Endothelial cell of umbilical vein (primary cell): ENCODE measurements at regions not wholly inside any gene's neighbourhood (a gene's known extent, or its start where the extent isn't known, plus 50 kb on each side); places are given as distances from the start of the nearest gene placed in this dataset.

ENCODE experiments used
- BruUV-seq: library from RNA; stranded (reverse); fragments of 400-500 nt; replicated peaks from 2 replicates; lab custom pipeline; 2021; lab: Mats Ljungman, UMichigan
- CTCF ChIA-PET: fragments of 300-600, 350-600 bp; sonication (Branson Sonifier 250); formaldehyde crosslinking; loops from one replicate; lab custom pipeline; 2021; ENCODE audit warnings: antibody characterized with exemption, inconsistent platforms; lab: Charles Lee
- POLR2A ChIA-PET: fragments of 300-600, 350-600 bp; sonication (Branson Sonifier 250); formaldehyde crosslinking; loops from one replicate; lab custom pipeline; 2021; ENCODE audit warnings: antibody characterized with exemption, inconsistent platforms; lab: Charles Lee
- DNase-seq: peaks from one replicate; pipeline ENCODE4 v3.0.0-alpha.2; 2011; ENCODE audit warnings: low read depth, low spot score
- FAIRE-seq: peaks from 2 replicates; lab custom pipeline; 2011; peaks lifted over from hg19 to GRCh38; lab: Jason Lieb, UNC
- H2AFZ ChIP-seq: 2 replicates; pipeline ENCODE4 v1.6.0; 2012; ENCODE audit warnings: low read depth, low read length, control low read depth, inconsistent platforms
- H3K27ac ChIP-seq: 2 replicates; pipeline ENCODE4 v1.5.1; 2011; ENCODE audit warnings: low read depth, mild to moderate bottlenecking, control low read depth, low read length, moderate library complexity; ENCODE audit not compliant: insufficient read depth
- H3K27me3 ChIP-seq, 2 experiments: 2 replicates each; pipeline versions ENCODE4 v1.6.0 to v1.6.1; 2011; ENCODE audit warnings: low read length in 2 of 2, mixed read lengths in 1 of 2; ENCODE audit not compliant: control insufficient read depth in 2 of 2, insufficient read depth in 2 of 2
- H3K36me3 ChIP-seq, 2 experiments: 2 replicates in 1 of 2; 3 replicates in 1 of 2; pipeline ENCODE4 v1.5.1; 2011; ENCODE audit warnings: low read length in 2 of 2, mild to moderate bottlenecking in 1 of 2, moderate library complexity in 1 of 2; ENCODE audit not compliant: control insufficient read depth in 2 of 2, insufficient read depth in 2 of 2; ENCODE audit errors: extremely low read depth in 1 of 2
- H3K4me1 ChIP-seq: 3 replicates; pipeline ENCODE4 v1.5.1; 2011; ENCODE audit warnings: mild to moderate bottlenecking, low read length; ENCODE audit not compliant: control insufficient read depth, insufficient read depth; ENCODE audit errors: extremely low read depth
- H3K4me2 ChIP-seq: 2 replicates; pipeline ENCODE4 v1.6.1; 2011; ENCODE audit warnings: low read length, control low read depth, mixed read lengths; ENCODE audit not compliant: insufficient read depth
- H3K4me3 ChIP-seq, 3 experiments: fragments of 200-600 bp in 1 of 3; sonication (generic), shearing (Covaris generic) in 1 of 3; replicated peaks in 1 of 3; 2 replicates each; pipeline ENCODE4 v1.5.1; 2011 to 2016; ENCODE audit warnings: control low read depth in 3 of 3, low read length in 3 of 3, mild to moderate bottlenecking in 2 of 3, inconsistent platforms in 1 of 3, low read depth in 1 of 3, moderate library complexity in 1 of 3; ENCODE audit not compliant: insufficient read depth in 1 of 3
- H3K79me2 ChIP-seq: 2 replicates; pipeline ENCODE4 v1.6.0; 2012; ENCODE audit warnings: low read length, inconsistent platforms; ENCODE audit not compliant: control insufficient read depth, insufficient read depth
- H3K9ac ChIP-seq: replicated peaks from 2 replicates; pipeline ENCODE3; 2011; ENCODE audit warnings: low read length, control low read depth; ENCODE audit not compliant: insufficient read depth; ENCODE audit errors: extremely low read depth
- H3K9me1 ChIP-seq: replicated peaks from 3 replicates; pipeline ENCODE4 v1.6.0; 2011; ENCODE audit warnings: mild to moderate bottlenecking, low read length; ENCODE audit not compliant: control insufficient read depth, insufficient read depth; ENCODE audit errors: extremely low read depth
- H3K9me3 ChIP-seq: replicated peaks from 2 replicates; pipeline ENCODE4 v1.5.1; 2012; ENCODE audit warnings: low read length, inconsistent platforms; ENCODE audit not compliant: control insufficient read depth, insufficient read depth
- H4K20me1 ChIP-seq: replicated peaks from 2 replicates; pipeline ENCODE3; 2011; ENCODE audit warnings: mild to moderate bottlenecking, low read length; ENCODE audit not compliant: control insufficient read depth, insufficient read depth; ENCODE audit errors: extremely low read depth
- CTCF ChIP-seq, 2 donors: IDR thresholded peaks; 1 replicate in 1 of 2; 2 replicates in 1 of 2; pipeline ENCODE4 v1.5.1; 2011; ENCODE audit warnings: low read length in 2 of 2, mild to moderate bottlenecking in 2 of 2, moderate library complexity in 2 of 2, control low read depth in 1 of 2, inconsistent platforms in 1 of 2, low read depth in 1 of 2; ENCODE audit not compliant: insufficient read depth in 1 of 2; ENCODE audit errors: extremely low read depth in 1 of 2
- EZH2 ChIP-seq: IDR thresholded peaks from 2 replicates; pipeline ENCODE4 v1.6.1; 2012; ENCODE audit warnings: borderline replicate concordance, low read depth, mild to moderate bottlenecking, moderate library complexity, low read length, inconsistent platforms; ENCODE audit not compliant: severe bottlenecking
- FOS ChIP-seq: IDR thresholded peaks from 2 replicates; pipeline ENCODE4 v1.6.1; 2011; ENCODE audit warnings: mild to moderate bottlenecking, low read length, moderate library complexity, borderline replicate concordance; ENCODE audit not compliant: insufficient read depth
- GATA2 ChIP-seq: IDR thresholded peaks from 2 replicates; pipeline ENCODE4 v1.7.0; 2011; ENCODE audit warnings: low read depth, mild to moderate bottlenecking, moderate library complexity, mixed read lengths, low read length; ENCODE audit not compliant: insufficient read length, insufficient read depth
- JUN ChIP-seq: IDR thresholded peaks from 2 replicates; pipeline ENCODE4 v1.6.1; 2011; ENCODE audit warnings: borderline replicate concordance, low read depth; ENCODE audit not compliant: insufficient read length, insufficient read depth
- MAX ChIP-seq: IDR thresholded peaks from 2 replicates; pipeline ENCODE4 v1.6.1; 2011; ENCODE audit not compliant: insufficient read depth, insufficient read length
- MYC ChIP-seq: IDR thresholded peaks from one replicate; pipeline ENCODE4 v1.6.1; 2011; ENCODE audit warnings: mild to moderate bottlenecking, low read depth, low read length
- POLR2A ChIP-seq: IDR thresholded peaks from 2 replicates; pipeline ENCODE4 v1.6.1; 2012; ENCODE audit warnings: low read depth, mild to moderate bottlenecking, control low read depth, low read length
- POLR2AphosphoS5 ChIP-seq: IDR thresholded peaks from 2 replicates; pipeline ENCODE4 v1.6.1; 2012; ENCODE audit warnings: low read depth, mild to moderate bottlenecking, control low read depth, low read length, moderate library complexity; ENCODE audit not compliant: insufficient read depth
- dilution Hi-C: fragments of 300-500 bp; cut with MboI; formaldehyde crosslinking; loops from one replicate; pipeline ENCODE4 v1.15.0; 2019; ENCODE audit warnings: low sequenced_read_pairs; ENCODE audit not compliant: extremely low pct_ligation_motif_present
- intact Hi-C: fragments of 100-400 bp; cut with micrococcal nuclease; formaldehyde crosslinking; loops from one replicate; pipeline ENCODE4 v1.10.0; 2022

- Histone ChIP-seq H3K36me3 (no peaks in the 10 kb centered on the region), H3K4me2 (no peak overlapping the region), H3K9ac (no peak overlapping the region), H3K79me2 (no peaks in the 10 kb centered on the region), H3K9me1 (no peaks in the 10 kb centered on the region), H3K9me3 (no peaks in the 10 kb centered on the region), H3K4me1 (no peaks in the 10 kb centered on the region), H3K4me3 (no peak overlapping the region), H2AFZ (no peak overlapping the region), H3K27me3 (peaks cover 0 to 2% of the 10 kb centered on the region in 2 experiments), H3K27ac (no peak overlapping the region), H4K20me1 (no peaks in the 10 kb centered on the region)
- ChIA-PET POLR2A (no interaction called here), CTCF (interaction anchor here (1.4 kb wide), 1 partner anchor 412 kb away, joined by 3 read pairs; no protein-coding TSS in a partner anchor)
- DNase-seq = no peak
- FAIRE-seq = no peak
- TF ChIP-seq FOS = no peak
- TF ChIP-seq MAX = no peak
- no peak for TF ChIP-seq POLR2A
- TF ChIP-seq POLR2AphosphoS5 = no peak
- TF ChIP-seq JUN = no peak
- TF ChIP-seq EZH2 = no peak
- no peak for TF ChIP-seq CTCF (IDR thresholded peaks at IDR 0.05; ENCODE audit: extremely low read depth in 1 of 2, insufficient read depth in 1 of 2, low read depth in 1 of 2, low read length in 2 of 2)
- TF ChIP-seq MYC = no peak
- no peak for TF ChIP-seq GATA2
- intact Hi-C loops = loop anchor here (10.0 kb wide), 1 partner anchor 307 kb away; no protein-coding TSS in a partner anchor
- BruUV-seq = no TSS peak
- dilution Hi-C loops = no loop called here
These were observed 163.1 kb downstream of the TTLL2 start for GRCh38 chr6:167487749-167488664.
